Spinal cord (tissue), 9 donors: ENCODE measurements at regions not wholly inside any gene's neighbourhood (a gene's known extent, or its start where the extent isn't known, plus 50 kb on each side); places are given as distances from the start of the nearest gene placed in this dataset.

ENCODE experiments used
- DNase-seq, 6 donors: peaks; one replicate each; pipeline versions ENCODE4 v3.0.0 to v3.0.0-alpha.2; 2013 to 2015; ENCODE audit warnings: low spot score in 6 of 6, low read depth in 4 of 6
- H3K27ac ChIP-seq: one replicate; pipeline ENCODE4 v1.5.1; 2013; ENCODE audit warnings: low read depth, low read length, control low read depth
- H3K27me3 ChIP-seq: one replicate; pipeline ENCODE4 v1.6.1; 2013; ENCODE audit warnings: low read length; ENCODE audit not compliant: control insufficient read depth, insufficient read depth
- H3K36me3 ChIP-seq: one replicate; pipeline ENCODE4 v1.6.1; 2013; ENCODE audit warnings: low read length; ENCODE audit not compliant: control insufficient read depth, insufficient read depth
- H3K4me1 ChIP-seq: one replicate; pipeline ENCODE4 v1.6.1; 2013; ENCODE audit warnings: low read length; ENCODE audit not compliant: control insufficient read depth, insufficient read depth
- H3K4me3 ChIP-seq: one replicate; pipeline ENCODE4 v1.5.1; 2013; ENCODE audit warnings: low read depth, low read length, control low read depth
- H3K9me3 ChIP-seq: one replicate; pipeline ENCODE4 v1.6.1; 2013; ENCODE audit warnings: low read length; ENCODE audit not compliant: control insufficient read depth, insufficient read depth
- WGBS: methylation state at CpG from one replicate; pipeline ENCODE4 v1.1.5; 2013; ENCODE audit warnings: missing lambda C conversion rate; ENCODE audit not compliant: insufficient coverage; 5-methylcytosine and 5-hydroxymethylcytosine counted together
- donor health status: healthy.

- DNase-seq: peak in 1 of 6 donors; percentile 59
- no peaks in the 10 kb centered on the region for H3K36me3 ChIP-seq
- H3K9me3 ChIP-seq: no peaks in the 10 kb centered on the region
- H3K4me1 ChIP-seq: peaks cover 8% of the 10 kb centered on the region
- no peaks in the 10 kb centered on the region for H3K27me3 ChIP-seq
- WGBS: 73% methylated on average over 5 of the region's 5 CpGs
- no peak overlapping the region for H3K27ac ChIP-seq
- H3K4me3 ChIP-seq: no peak overlapping the region
Observed at GRCh38 chr1:56382929-56383328, 196.4 kb downstream of the PLPP3 start.

- WGBS: 70% methylated on average over 3 of the region's 4 CpGs
Observed at GRCh38 chr1:56380531-56380930, 198.8 kb downstream of the PLPP3 start.

GRCh38 chr1:56378341-56379070 is 200.9 kb downstream of the PLPP3 start:
- Histone ChIP-seq H3K27me3 (no peaks in the 10 kb centered on the region), H3K27ac (no peak overlapping the region)
- DNase-seq: peak in 2 of 6 donors; percentile 52 to 64

More at GRCh38 chr1:56380531-56380930, 198.8 kb downstream of the PLPP3 start:
- DNase-seq: no peak
- Histone ChIP-seq H3K4me1 (peaks cover 12% of the 10 kb centered on the region), H3K9me3 (no peaks in the 10 kb centered on the region), H3K36me3 (no peaks in the 10 kb centered on the region), H3K27me3 (no peaks in the 10 kb centered on the region), H3K27ac (no peak overlapping the region), H3K4me3 (no peak overlapping the region)

GRCh38 chr1:56377431-56377830 is 201.9 kb downstream of the PLPP3 start:
- Histone ChIP-seq H3K9me3 (no peaks in the 10 kb centered on the region), H3K4me1 (peaks cover 19% of the 10 kb centered on the region), H3K27me3 (no peaks in the 10 kb centered on the region), H3K27ac (no peak overlapping the region), H3K4me3 (no peak overlapping the region), H3K36me3 (no peaks in the 10 kb centered on the region)
- 67% methylated on average over 1 of the region's 2 CpGs for WGBS
- no peak for DNase-seq

More at GRCh38 chr1:56378341-56379070, 200.9 kb downstream of the PLPP3 start:
- no peak overlapping the region for H3K4me3 ChIP-seq
- no peaks in the 10 kb centered on the region for H3K36me3 ChIP-seq
- H3K9me3 ChIP-seq: no peaks in the 10 kb centered on the region
- 58% methylated on average over 4 of the region's 6 CpGs for WGBS
- peaks cover 19% of the 10 kb centered on the region for H3K4me1 ChIP-seq

- DNase-seq: peak in 2 of 6 donors; percentile 60 to 79
- Histone ChIP-seq H3K9me3 (no peaks in the 10 kb centered on the region), H3K27me3 (no peaks in the 10 kb centered on the region), H3K4me1 (peaks cover 19% of the 10 kb centered on the region), H3K36me3 (no peaks in the 10 kb centered on the region), H3K27ac (peak overlapping the region; percentile 10), H3K4me3 (no peak overlapping the region)
- WGBS: 19% methylated on average over 7 of the region's 7 CpGs
Observed at GRCh38 chr1:56376188-56376984, 203.0 kb downstream of the PLPP3 start.

- no peaks in the 10 kb centered on the region for H3K9me3 ChIP-seq
- H3K4me3 ChIP-seq: no peak overlapping the region
- 0% methylated on average over 1 of the region's 5 CpGs for WGBS
- H3K4me1 ChIP-seq: peaks cover 19% of the 10 kb centered on the region
- no peaks in the 10 kb centered on the region for H3K36me3 ChIP-seq
- DNase-seq: peak in 2 of 6 donors; percentile 37 to 40
- no peak overlapping the region for H3K27ac ChIP-seq
- H3K27me3 ChIP-seq: no peaks in the 10 kb centered on the region
Observed at GRCh38 chr1:56375326-56375804, 204.0 kb downstream of the PLPP3 start.

GRCh38 chr1:56374026-56374974 is 205.1 kb downstream of the PLPP3 start:
- Histone ChIP-seq H3K4me3 (no peak overlapping the region), H3K36me3 (no peaks in the 10 kb centered on the region), H3K9me3 (no peaks in the 10 kb centered on the region), H3K27ac (no peak overlapping the region), H3K27me3 (no peaks in the 10 kb centered on the region), H3K4me1 (peaks cover 19% of the 10 kb centered on the region)
- 43% methylated on average over 9 of the region's 14 CpGs for WGBS
- DNase-seq: peak in 2 of 6 donors; percentile 60 to 90

GRCh38 chr1:56370513-56370912 is 208.8 kb downstream of the PLPP3 start:
- H3K9me3 ChIP-seq: no peaks in the 10 kb centered on the region
- no peak overlapping the region for H3K27ac ChIP-seq
- WGBS: 80% methylated on average over 1 of the region's 6 CpGs
- no peaks in the 10 kb centered on the region for H3K36me3 ChIP-seq
- no peak for DNase-seq
- no peak overlapping the region for H3K4me3 ChIP-seq
- H3K4me1 ChIP-seq: peaks cover 7% of the 10 kb centered on the region
- no peaks in the 10 kb centered on the region for H3K27me3 ChIP-seq
